Raji (cell line): ENCODE measurements at regions not wholly inside any gene's neighbourhood (a gene's known extent, or its start where the extent isn't known, plus 50 kb on each side); places are given as distances from the start of the nearest gene placed in this dataset.

Experiments
- POLR2A ChIP-seq: IDR thresholded peaks from 2 replicates; pipeline ENCODE4 v1.6.1; 2011; ENCODE audit warnings: low read depth, low read length, control low read depth; ENCODE audit not compliant: insufficient read depth

GRCh38 chr13:103656311-103656710 lies 590.1 kb upstream of the SLC10A2 start:
- TF ChIP-seq POLR2A = no peak

- TF ChIP-seq POLR2A = no peak
Measured at GRCh38 chr13:103640606-103641005, 574.4 kb upstream of the SLC10A2 start.

GRCh38 chr13:103639326-103639725 lies 573.1 kb upstream of the SLC10A2 start:
- no peak for TF ChIP-seq POLR2A

GRCh38 chr13:103638706-103639105 lies 572.5 kb upstream of the SLC10A2 start:
- TF ChIP-seq POLR2A = no peak

GRCh38 chr13:103634066-103634465 lies 567.8 kb upstream of the SLC10A2 start:
- TF ChIP-seq POLR2A = no peak

- no peak for TF ChIP-seq POLR2A
Measured at GRCh38 chr13:103625194-103625593, 559.0 kb upstream of the SLC10A2 start.

GRCh38 chr13:103618151-103618550 lies 551.9 kb upstream of the SLC10A2 start:
- no peak for TF ChIP-seq POLR2A

- TF ChIP-seq POLR2A = no peak
Measured at GRCh38 chr13:103615771-103616170, 549.6 kb upstream of the SLC10A2 start.

GRCh38 chr13:103614761-103615160 lies 548.5 kb upstream of the SLC10A2 start:
- TF ChIP-seq POLR2A = no peak

- TF ChIP-seq POLR2A = no peak
Measured at GRCh38 chr13:103607995-103608394, 541.8 kb upstream of the SLC10A2 start.

GRCh38 chr13:103605546-103606326 lies 539.5 kb upstream of the SLC10A2 start:
- TF ChIP-seq POLR2A = no peak

- TF ChIP-seq POLR2A = no peak
Measured at GRCh38 chr13:103598671-103599070, 532.5 kb upstream of the SLC10A2 start.

GRCh38 chr13:103573446-103573845 lies 507.2 kb upstream of the SLC10A2 start:
- TF ChIP-seq POLR2A = no peak

- no peak for TF ChIP-seq POLR2A
Measured at GRCh38 chr13:103568314-103568713, 502.1 kb upstream of the SLC10A2 start.

GRCh38 chr13:103557878-103558277 lies 491.7 kb upstream of the SLC10A2 start:
- TF ChIP-seq POLR2A = no peak

GRCh38 chr13:103556681-103557080 lies 490.5 kb upstream of the SLC10A2 start:
- TF ChIP-seq POLR2A = no peak

GRCh38 chr13:103547914-103548313 lies 481.7 kb upstream of the SLC10A2 start:
- TF ChIP-seq POLR2A = no peak
